DOHH2 (cell line): ENCODE measurements at regions not wholly inside any gene's neighbourhood (a gene's known extent, or its start where the extent isn't known, plus 50 kb on each side); places are given as distances from the start of the nearest gene placed in this dataset.

ENCODE experiments used
- H3F3A ChIP-seq: fragments of 200-600 bp; sonication (generic), shearing (Covaris generic); 2 replicates; pipeline ENCODE4 v1.6.0; 2016; ENCODE audit warnings: antibody characterized with exemption, mild to moderate bottlenecking; ENCODE audit not compliant: control insufficient read depth, insufficient read depth
- H3K27ac ChIP-seq: fragments of 200-600 bp; sonication (generic); 2 replicates; pipeline ENCODE4 v1.5.1; 2014; ENCODE audit warnings: low read depth, mild to moderate bottlenecking, low read length, moderate library complexity
- H3K27me3 ChIP-seq: fragments of 200-600 bp; sonication (generic); 2 replicates; pipeline ENCODE4 v1.6.1; 2014; ENCODE audit warnings: mild to moderate bottlenecking, low read length, mixed read lengths; ENCODE audit not compliant: control insufficient read depth
- H3K36me3 ChIP-seq: fragments of 200-600 bp; sonication (generic); 2 replicates; pipeline ENCODE4 v1.6.1; 2014; ENCODE audit warnings: mild to moderate bottlenecking, low read length, moderate library complexity, mixed read lengths; ENCODE audit not compliant: control insufficient read depth
- H3K4me1 ChIP-seq: fragments of 200-600 bp; sonication (generic); 2 replicates; pipeline ENCODE4 v1.6.1; 2014; ENCODE audit warnings: mild to moderate bottlenecking, low read length, mixed read lengths; ENCODE audit not compliant: control insufficient read depth
- H3K4me2 ChIP-seq: fragments of 200-600 bp; sonication (generic); 2 replicates; pipeline ENCODE4 v1.6.0; 2014; ENCODE audit warnings: mild to moderate bottlenecking, low read length, moderate library complexity
- H3K4me3 ChIP-seq: fragments of 200-600 bp; sonication (generic); 2 replicates; pipeline ENCODE4 v1.5.1; 2014; ENCODE audit warnings: mild to moderate bottlenecking, low read length, mixed read lengths
- H3K79me2 ChIP-seq: fragments of 200-600 bp; sonication (generic); 2 replicates; pipeline ENCODE4 v1.6.1; 2014; ENCODE audit warnings: mild to moderate bottlenecking, low read length, mixed read lengths; ENCODE audit not compliant: control insufficient read depth
- H3K9me2 ChIP-seq: fragments of 200-600 bp; sonication (generic); replicated peaks from 2 replicates; pipeline ENCODE4 v1.6.1; 2014; ENCODE audit warnings: mild to moderate bottlenecking, low read length, mixed read lengths; ENCODE audit not compliant: control insufficient read depth
- H3K9me3 ChIP-seq: fragments of 200-600 bp; sonication (generic); 2 replicates; pipeline ENCODE4 v1.6.1; 2014; ENCODE audit warnings: antibody characterized with exemption, low read length, mixed read lengths; ENCODE audit not compliant: control insufficient read depth, insufficient read depth
- H4K20me1 ChIP-seq: fragments of 200-600 bp; sonication (generic); 2 replicates; pipeline ENCODE4 v1.6.0; 2014; ENCODE audit warnings: low read depth, mild to moderate bottlenecking, antibody characterized with exemption, low read length, moderate library complexity; ENCODE audit not compliant: control insufficient read depth, insufficient read depth
- CTCF ChIP-seq: fragments of 200-600 bp; sonication (generic); IDR thresholded peaks from one replicate; pipeline ENCODE4 v1.5.1; 2014; ENCODE audit warnings: antibody characterized with exemption, mild to moderate bottlenecking, low read depth, low read length; ENCODE audit not compliant: poor library complexity, severe bottlenecking
- EZH2phosphoT487 ChIP-seq: fragments of 200-600 bp; sonication (generic); IDR thresholded peaks from 2 replicates; pipeline ENCODE4 v1.6.1; 2017; ENCODE audit warnings: borderline replicate concordance, mild to moderate bottlenecking, antibody characterized with exemption, low read length, moderate library complexity, mixed read lengths

- Histone ChIP-seq H3K4me3 (no peak overlapping the region), H3K4me1 (no peaks in the 10 kb centered on the region), H3K36me3 (no peaks in the 10 kb centered on the region), H3F3A (no peaks in the 10 kb centered on the region), H3K9me3 (no peaks in the 10 kb centered on the region), H3K9me2 (no peaks in the 10 kb centered on the region), H3K27ac (no peak overlapping the region), H3K27me3 (no peaks in the 10 kb centered on the region), H4K20me1 (no peaks in the 10 kb centered on the region), H3K4me2 (no peak overlapping the region), H3K79me2 (no peaks in the 10 kb centered on the region)
- no peak for TF ChIP-seq CTCF
- no peak for TF ChIP-seq EZH2phosphoT487
Measured at GRCh38 chr16:54720259-54720658, 210.4 kb upstream of the IRX5 start.

DNA sequence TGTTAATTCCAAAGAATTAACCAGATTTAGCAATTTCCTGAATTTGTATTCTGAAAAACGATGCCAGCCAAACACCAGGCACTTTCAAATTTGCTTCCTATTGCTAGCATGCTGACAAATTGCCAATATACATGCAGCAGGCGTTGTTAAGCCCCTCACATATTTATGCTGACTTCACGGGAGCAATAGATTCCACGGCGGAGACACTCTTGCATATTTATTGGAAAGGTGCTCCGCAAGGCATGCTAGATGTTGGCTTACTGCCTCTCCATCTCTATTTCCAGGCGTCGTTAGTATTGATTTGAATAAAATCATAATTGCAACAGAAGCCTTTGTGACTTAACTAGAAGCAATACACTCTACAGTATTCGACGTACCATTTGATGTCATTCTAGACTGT lies 211.0 kb upstream of the IRX5 start:
- H4K20me1 ChIP-seq = no peaks in the 10 kb centered on the region
- TF ChIP-seq EZH2phosphoT487 (no peak), CTCF (no peak)
- no peaks in the 10 kb centered on the region for H3K27me3 ChIP-seq
- H3K36me3 ChIP-seq = no peaks in the 10 kb centered on the region
- H3K4me2 ChIP-seq = no peak overlapping the region
- H3K27ac ChIP-seq = no peak overlapping the region
- no peaks in the 10 kb centered on the region for H3K9me2 ChIP-seq
- H3K79me2 ChIP-seq = no peaks in the 10 kb centered on the region
- H3K4me1 ChIP-seq = no peaks in the 10 kb centered on the region
- no peaks in the 10 kb centered on the region for H3K9me3 ChIP-seq
- no peak overlapping the region for H3K4me3 ChIP-seq
- H3F3A ChIP-seq = no peaks in the 10 kb centered on the region

DNA sequence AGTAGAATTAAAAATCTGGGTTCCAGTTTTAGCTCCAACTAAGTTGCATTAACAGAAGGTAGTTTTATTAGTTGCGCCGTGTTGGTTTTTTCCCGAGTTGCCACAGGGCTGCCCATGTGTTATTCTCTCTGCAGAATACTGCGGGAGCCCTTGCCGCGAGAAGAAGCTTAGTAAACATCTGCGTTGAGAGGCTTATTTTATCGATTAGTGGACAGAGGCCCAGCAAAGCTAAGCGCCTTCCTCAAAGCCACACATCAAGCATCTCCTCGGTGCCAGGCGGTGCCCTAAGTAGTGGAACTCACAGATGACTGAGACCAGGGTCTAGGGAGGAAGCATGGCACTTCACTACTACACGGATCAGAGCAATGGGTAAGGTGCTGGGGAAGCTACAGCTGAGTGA lies 212.3 kb upstream of the IRX5 start:
- no peaks in the 10 kb centered on the region for H3K9me2 ChIP-seq
- no peaks in the 10 kb centered on the region for H3K27me3 ChIP-seq
- no peaks in the 10 kb centered on the region for H3K9me3 ChIP-seq
- H3K27ac ChIP-seq = no peak overlapping the region
- no peak overlapping the region for H3K4me2 ChIP-seq
- H3K4me3 ChIP-seq = no peak overlapping the region
- no peaks in the 10 kb centered on the region for H3F3A ChIP-seq
- no peaks in the 10 kb centered on the region for H4K20me1 ChIP-seq
- no peaks in the 10 kb centered on the region for H3K36me3 ChIP-seq
- no peaks in the 10 kb centered on the region for H3K79me2 ChIP-seq
- TF ChIP-seq CTCF (no peak), EZH2phosphoT487 (no peak)
- no peaks in the 10 kb centered on the region for H3K4me1 ChIP-seq

DNA sequence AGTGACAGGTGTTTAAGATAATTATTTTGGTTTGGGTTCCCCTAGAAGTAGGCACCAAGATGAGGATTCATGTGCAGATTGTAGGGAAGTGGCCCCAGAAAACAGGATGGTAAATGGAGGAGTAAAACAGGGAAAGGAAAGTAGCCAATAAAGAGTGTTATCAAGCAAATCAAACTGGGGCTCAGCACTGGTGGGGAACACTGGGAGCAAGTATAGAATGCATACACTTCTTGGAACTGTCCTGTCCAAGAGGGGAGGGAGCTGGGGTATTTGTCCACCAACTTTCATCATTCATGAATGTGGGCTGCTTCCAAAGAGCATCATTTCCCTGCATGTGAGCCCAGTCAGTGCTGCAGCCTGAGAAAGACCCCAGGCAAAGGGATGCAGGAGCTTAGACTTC lies 215.7 kb upstream of the IRX5 start:
- TF ChIP-seq CTCF (no peak), EZH2phosphoT487 (no peak)
- Histone ChIP-seq H3K9me3 (no peaks in the 10 kb centered on the region), H3K4me3 (no peak overlapping the region), H4K20me1 (no peaks in the 10 kb centered on the region), H3K36me3 (no peaks in the 10 kb centered on the region), H3K27ac (no peak overlapping the region), H3K27me3 (no peaks in the 10 kb centered on the region), H3K9me2 (no peaks in the 10 kb centered on the region), H3K79me2 (no peaks in the 10 kb centered on the region), H3K4me1 (no peaks in the 10 kb centered on the region), H3K4me2 (no peak overlapping the region), H3F3A (no peaks in the 10 kb centered on the region)
